Omental fat pad (tissue), 3 donors: ENCODE measurements at regions not wholly inside any gene's neighbourhood (a gene's known extent, or its start where the extent isn't known, plus 50 kb on each side); places are given as distances from the start of the nearest gene placed in this dataset.

Experiments
- ATAC-seq: fragments of 150-250 bp; one replicate; pipeline ENCODE4 v1.9.1; 2016; ENCODE audit warnings: mild to moderate bottlenecking, moderate library complexity; ENCODE audit not compliant: low FRiP score
- DNase-seq: peaks from one replicate; pipeline ENCODE4 v3.0.0-alpha.2; 2019; ENCODE audit warnings: low spot score
- CTCF ChIP-seq, 3 donors: fragments of 450-650 bp; IDR thresholded peaks; one replicate each; pipeline ENCODE4 v1.5.1; 2016 to 2017; ENCODE audit warnings: antibody characterized with exemption in 3 of 3, mild to moderate bottlenecking in 3 of 3, moderate library complexity in 2 of 3

- TF ChIP-seq CTCF (IDR thresholded peaks at IDR 0.05) = no peak
- DNase-seq (no peak), ATAC-seq (no peak)
Observed at GRCh38 chr16:76824221-76824620, 366.8 kb upstream of the MON1B start.

- no peak for TF ChIP-seq CTCF (IDR thresholded peaks at IDR 0.05)
- no peak for DNase-seq
- no peak for ATAC-seq
Observed at GRCh38 chr16:76824791-76825190, 366.2 kb upstream of the MON1B start.

GRCh38 chr16:76835339-76835738, 355.7 kb upstream of the MON1B start:
- no peak for ATAC-seq
- TF ChIP-seq CTCF (IDR thresholded peaks at IDR 0.05) = no peak

GRCh38 chr16:76835779-76836300, 355.1 kb upstream of the MON1B start:
- no peak for ATAC-seq
- no peak for DNase-seq
- TF ChIP-seq CTCF (IDR thresholded peaks at IDR 0.05) = no peak

More at GRCh38 chr16:76835339-76835738, 355.7 kb upstream of the MON1B start:
- DNase-seq = no peak

- ATAC-seq = no peak
- DNase-seq = no peak
- TF ChIP-seq CTCF (IDR thresholded peaks at IDR 0.05) = no peak
Observed at GRCh38 chr16:76837872-76838271, 353.1 kb upstream of the MON1B start.

- DNase-seq = no peak
- ATAC-seq = no peak
- TF ChIP-seq CTCF (IDR thresholded peaks at IDR 0.05) = no peak
Observed at GRCh38 chr16:76854234-76854633, 336.8 kb upstream of the MON1B start.

GRCh38 chr16:76856112-76856511, 334.9 kb upstream of the MON1B start:
- ATAC-seq = no peak
- no peak for DNase-seq
- TF ChIP-seq CTCF (IDR thresholded peaks at IDR 0.05) = no peak
